ENCODE measurements at regions not wholly inside any gene's neighbourhood (a gene's known extent, or its start where the extent isn't known, plus 50 kb on each side); places are given as distances from the start of the nearest gene placed in this dataset.
"Not testable (repeated sequence)": the region's sequence is repeated elsewhere in the genome, so short reads cannot be mapped to it uniquely, and the experiment has no call there.

DNA sequence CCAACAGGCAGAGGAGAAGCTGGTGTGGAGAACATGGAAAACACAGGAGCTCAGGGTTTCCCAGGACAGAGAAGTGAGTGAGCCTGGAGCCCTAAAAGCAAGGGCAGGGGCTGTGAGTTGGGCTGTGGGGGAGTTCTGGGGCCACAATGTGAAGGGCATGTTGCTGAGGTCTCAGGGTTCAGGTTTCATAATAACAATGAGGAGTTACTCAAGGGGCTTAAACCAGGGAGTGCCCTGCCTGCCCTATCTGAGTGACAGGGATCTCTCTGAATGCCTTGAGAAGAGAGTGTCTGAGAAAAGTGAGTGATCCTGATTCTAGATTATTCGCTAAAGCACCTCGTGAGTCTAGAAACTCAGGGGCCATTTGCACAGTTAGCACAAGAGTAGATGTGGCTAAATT, 129.6 kb downstream of the VPREB1 start:
- no peak for DNase-seq

DNA sequence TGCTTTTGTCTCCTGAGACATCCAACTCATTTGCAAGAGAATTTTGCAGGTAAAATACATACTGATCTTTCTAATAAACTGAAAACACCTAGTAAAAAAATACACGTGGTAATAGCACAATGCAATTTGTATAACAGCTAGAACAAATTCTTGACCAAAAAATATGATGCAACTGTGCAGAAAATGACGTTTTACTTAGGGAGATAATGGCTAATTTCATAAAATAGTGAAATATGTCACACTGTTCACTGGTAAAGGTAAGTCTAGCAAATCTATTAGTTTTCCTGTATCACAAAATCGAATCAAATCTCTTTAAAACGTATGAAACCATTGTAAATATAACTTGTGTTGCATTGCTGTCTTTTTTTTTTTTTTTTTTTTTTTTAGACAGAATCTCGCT, 130.0 kb downstream of the VPREB1 start:
- DNase-seq, result no peak

DNA sequence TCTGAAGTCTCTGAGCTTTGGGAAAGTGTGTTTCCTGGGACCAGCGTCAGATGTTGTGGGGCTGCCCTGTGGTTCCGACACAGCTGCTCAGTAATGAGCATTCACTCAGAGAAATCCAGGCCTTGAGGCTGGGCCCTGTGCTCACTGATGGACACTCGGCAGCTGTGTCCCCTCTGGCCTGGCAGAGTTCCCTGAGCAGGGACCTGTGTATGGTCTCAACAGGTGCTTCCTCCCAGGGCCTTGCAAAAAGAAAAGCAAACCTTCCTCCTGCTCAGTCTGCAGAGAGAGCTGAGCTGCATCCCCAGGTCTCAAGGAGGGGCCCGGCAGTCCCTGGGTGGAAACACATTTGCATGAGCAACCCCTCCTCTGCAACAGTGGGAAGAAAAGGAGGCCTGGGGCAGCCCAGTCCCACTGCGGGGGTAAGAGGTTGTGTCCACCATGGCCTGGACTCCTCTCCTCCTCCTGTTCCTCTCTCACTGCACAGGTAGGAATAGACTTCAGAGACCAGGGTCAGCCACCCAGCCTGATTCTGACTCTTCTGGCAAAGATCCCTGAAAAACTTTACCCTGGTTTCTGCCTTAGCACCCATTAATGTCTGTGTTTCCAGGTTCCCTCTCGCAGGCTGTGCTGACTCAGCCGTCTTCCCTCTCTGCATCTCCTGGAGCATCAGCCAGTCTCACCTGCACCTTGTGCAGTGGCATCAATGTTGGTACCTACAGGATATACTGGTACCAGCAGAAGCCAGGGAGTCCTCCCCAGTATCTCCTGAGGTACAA, 131.2 kb downstream of the VPREB1 start:
- DNase-seq, result no peak

GRCh38 chr22:22376352-22376706, 131.7 kb downstream of the VPREB1 start:
- DNase-seq, result no peak

DNA sequence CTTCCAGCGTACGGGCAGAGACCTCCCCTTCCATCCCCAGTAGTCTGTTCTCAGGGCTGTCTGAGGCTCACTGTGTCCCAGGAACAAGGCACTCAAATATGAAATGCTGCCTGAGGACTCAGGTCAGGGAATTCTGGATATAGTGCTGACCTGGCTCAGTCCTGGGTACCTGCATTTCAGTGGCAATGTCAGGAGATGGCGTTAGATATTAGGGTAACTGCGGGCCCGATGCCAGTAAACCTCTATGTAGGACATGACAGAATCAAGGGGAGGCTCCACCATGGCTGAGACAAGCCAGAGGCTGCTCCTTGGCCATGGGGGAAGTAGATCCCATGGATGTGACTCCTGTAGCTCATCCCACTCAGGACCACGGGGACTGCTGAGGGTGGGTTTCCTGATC, 131.7 kb downstream of the ZNF280B start:
- not testable (repeated sequence) for DNase-seq

- DNase-seq, result no peak
These were observed 131.2 kb downstream of the ZNF280B start for GRCh38 chr22:22377335-22377734.

DNA sequence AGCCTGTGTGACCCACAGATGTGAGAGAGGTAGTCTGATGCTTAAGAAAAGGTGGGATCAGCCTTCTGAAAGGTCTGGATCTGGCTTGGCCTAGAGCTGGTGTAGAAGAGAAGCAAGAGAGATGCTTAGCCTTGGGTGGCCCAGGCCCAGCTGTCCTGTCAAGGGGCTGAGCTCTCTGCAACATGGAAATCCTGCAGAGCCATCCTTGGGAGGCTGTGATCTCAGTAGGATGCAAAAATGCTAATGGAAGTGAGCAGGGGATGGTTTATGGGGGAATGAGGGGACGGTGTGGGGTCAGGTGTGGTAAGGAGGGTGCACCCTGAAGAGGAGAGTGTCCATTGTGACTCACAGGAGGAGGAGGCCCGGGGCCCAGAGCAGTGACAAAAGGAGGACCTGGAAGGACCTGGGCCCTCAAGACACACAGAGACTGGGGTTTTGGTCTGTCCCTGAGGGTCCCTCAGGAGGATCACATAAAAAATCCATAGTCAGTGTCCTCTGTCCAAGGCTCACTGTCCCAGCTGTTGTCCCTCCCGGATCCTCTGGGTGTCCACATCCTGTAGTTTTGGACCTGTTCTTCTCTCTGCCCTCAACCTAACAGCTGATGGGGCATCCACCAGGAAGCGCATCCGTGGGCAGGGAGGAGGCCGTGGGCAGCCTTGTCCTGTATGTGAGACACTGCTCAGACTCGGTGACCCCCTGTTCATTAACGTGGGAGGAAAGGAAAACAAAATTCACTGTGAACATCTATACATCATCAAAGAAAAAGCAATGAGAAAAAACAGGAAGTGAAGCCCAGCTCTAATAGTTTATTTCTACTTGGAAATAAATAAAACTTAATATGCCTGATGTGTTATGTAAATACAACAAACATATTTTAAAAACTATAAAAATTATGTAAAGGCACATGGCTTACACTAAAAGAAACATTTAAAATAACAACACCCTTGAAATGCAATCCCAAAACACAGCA, 129.8 kb downstream of the ZNF280B start:
- no peak for DNase-seq

GRCh38 chr22:22380098-22381030, 128.2 kb downstream of the ZNF280B start:
- no peak for DNase-seq

- DNase-seq, result not testable (repeated sequence)
These were observed 127.2 kb downstream of the ZNF280B start for GRCh38 chr22:22381292-22381691.

GRCh38 chr22:22384267-22384666, 124.3 kb downstream of the ZNF280B start:
- no peak for DNase-seq

GRCh38 chr22:22384668-22385244, 123.8 kb downstream of the ZNF280B start:
- DNase-seq, result no peak

GRCh38 chr22:22386602-22387385, 121.7 kb downstream of the ZNF280B start:
- no peak for DNase-seq

DNA sequence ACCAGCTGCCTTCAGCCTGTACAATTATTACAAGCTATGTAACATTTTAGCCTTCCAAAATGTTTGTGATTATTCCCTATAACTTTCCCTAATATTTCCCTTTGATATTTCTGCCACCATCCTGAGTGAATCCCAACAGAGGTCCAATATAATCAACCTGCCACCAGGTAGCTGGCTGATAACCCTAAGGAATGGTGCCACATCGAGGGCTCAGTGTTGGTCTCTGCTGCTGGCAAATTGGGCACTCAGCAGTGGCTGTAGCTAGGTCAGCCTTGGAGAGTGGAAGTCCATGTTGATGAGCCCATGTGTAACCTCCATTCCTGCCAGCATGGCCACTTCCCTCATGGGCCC, 121.2 kb downstream of the ZNF280B start:
- no peak for DNase-seq

DNA sequence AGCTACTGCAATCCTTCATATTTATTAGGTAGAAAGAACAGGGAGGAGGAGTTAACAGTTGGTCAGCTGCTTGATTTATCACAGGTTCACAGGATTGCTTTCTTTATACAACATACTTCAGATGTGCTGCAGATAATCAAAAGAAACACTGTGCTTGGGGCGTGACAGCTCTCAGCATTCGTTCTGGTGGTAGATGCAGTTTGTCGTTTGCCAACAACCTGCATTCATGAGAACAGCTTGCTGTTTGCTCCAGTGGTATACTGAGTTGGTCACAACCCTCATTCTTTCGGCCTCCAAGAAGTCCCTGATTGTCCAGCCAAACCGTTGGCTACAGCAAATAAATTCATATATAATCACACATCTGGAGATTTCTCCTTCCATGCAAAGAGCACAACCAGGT, 120.5 kb downstream of the ZNF280B start:
- no peak for DNase-seq

- DNase-seq, result no peak
These were observed 120.0 kb downstream of the ZNF280B start for GRCh38 chr22:22388494-22388893.

- DNase-seq, result no peak
These were observed 119.1 kb downstream of the ZNF280B start for GRCh38 chr22:22389467-22389866.

DNA sequence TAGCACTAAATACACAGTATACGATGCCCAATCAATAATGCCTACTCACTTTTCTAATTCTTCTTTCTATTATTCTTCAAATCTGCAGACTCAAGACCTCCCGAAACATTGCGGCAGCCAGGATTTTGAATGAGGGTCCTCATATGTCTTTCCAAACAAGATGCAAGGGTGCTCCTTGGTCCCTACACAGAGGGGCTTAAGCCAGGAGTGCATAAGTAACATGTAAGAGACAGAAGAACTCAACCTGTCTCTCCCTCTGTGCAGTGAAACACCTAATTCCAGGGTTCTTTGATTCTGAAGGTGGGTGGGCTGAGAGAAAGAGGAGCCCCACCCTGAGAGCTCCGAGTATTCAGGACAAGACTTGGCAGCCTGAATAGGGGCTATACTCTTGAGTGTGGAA, 117.6 kb downstream of the ZNF280B start:
- DNase-seq, result no peak

DNA sequence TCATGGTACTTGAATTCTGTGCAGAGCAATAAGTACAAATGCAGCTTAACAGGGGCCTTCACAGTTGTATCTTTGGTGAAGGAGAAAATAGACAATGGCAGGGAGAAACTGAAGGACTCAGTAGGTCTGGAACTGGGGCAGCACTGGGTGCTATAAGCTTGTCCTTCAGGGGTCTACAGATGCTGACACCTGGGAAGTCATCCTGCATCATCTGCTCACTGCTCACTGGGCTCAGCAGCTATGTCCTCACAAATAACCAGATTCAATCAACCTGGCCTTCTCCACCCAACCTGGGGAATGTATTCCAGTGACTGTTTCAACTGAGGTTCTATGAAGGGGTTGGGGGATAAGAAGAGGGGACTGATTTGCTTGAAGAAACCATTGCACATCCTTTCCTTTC, 117.0 kb downstream of the ZNF280B start:
- no peak for DNase-seq

GRCh38 chr22:22392131-22392530, 116.4 kb downstream of the ZNF280B start:
- no peak for DNase-seq

GRCh38 chr22:22394591-22394990, 114.0 kb downstream of the ZNF280B start:
- DNase-seq, result no peak

GRCh38 chr22:22395245-22395644, 113.3 kb downstream of the ZNF280B start:
- DNase-seq, result no peak

Measured in GOT3 (cell line).